ENCODE measurements at regions not wholly inside any gene's neighbourhood (a gene's known extent, or its start where the extent isn't known, plus 50 kb on each side); places are given as distances from the start of the nearest gene placed in this dataset.
"Not testable (repeated sequence)": the region's sequence is repeated elsewhere in the genome, so short reads cannot be mapped to it uniquely, and the experiment has no call there.

GRCh38 chr6:76861403-76861802 lies 601.9 kb downstream of the HTR1B start:
- H3K4me3 ChIP-seq (ENCODE audit: control insufficient read depth, low read depth, low read length): no peak overlapping the region
- TF ChIP-seq, protein P1, sequence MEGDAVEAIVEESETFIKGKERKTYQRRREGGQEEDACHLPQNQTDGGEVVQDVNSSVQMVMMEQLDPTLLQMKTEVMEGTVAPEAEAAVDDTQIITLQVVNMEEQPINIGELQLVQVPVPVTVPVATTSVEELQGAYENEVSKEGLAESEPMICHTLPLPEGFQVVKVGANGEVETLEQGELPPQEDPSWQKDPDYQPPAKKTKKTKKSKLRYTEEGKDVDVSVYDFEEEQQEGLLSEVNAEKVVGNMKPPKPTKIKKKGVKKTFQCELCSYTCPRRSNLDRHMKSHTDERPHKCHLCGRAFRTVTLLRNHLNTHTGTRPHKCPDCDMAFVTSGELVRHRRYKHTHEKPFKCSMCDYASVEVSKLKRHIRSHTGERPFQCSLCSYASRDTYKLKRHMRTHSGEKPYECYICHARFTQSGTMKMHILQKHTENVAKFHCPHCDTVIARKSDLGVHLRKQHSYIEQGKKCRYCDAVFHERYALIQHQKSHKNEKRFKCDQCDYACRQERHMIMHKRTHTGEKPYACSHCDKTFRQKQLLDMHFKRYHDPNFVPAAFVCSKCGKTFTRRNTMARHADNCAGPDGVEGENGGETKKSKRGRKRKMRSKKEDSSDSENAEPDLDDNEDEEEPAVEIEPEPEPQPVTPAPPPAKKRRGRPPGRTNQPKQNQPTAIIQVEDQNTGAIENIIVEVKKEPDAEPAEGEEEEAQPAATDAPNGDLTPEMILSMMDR (conservative IDR thresholded peaks at IDR 0.05; ENCODE audit: control insufficient read depth, insufficient read depth, low read depth, low read length): peak; percentile 22
- no peak for DNase-seq (ENCODE audit: low read depth)

GRCh38 chr6:76856065-76856464 lies 607.2 kb downstream of the HTR1B start:
- H3K4me3 ChIP-seq (ENCODE audit: control insufficient read depth, low read depth, low read length): no peak overlapping the region
- no peak for DNase-seq (ENCODE audit: low read depth)
- TF ChIP-seq, protein P1 (conservative IDR thresholded peaks at IDR 0.05; ENCODE audit: control insufficient read depth, insufficient read depth, low read depth, low read length): no peak

DNA sequence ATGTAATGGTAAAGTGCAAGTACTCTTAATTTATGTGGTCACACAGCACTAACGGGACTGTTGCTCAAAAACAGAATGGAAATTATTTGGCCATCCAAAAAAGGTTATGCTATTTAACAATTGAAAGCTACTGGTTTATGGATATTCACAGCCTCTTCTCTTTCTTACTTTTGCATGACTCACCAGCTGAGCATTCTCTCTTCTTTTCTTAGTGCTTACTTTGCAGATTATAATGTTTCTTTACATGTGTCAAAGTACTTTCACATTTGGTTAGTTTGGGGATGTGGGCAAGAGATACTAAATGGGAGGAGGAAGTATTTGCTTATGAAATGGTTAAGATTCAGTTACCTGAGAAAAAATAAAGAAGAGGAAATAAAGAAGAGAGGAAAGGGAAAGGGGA lies 610.5 kb downstream of the HTR1B start:
- TF ChIP-seq, protein P1 (conservative IDR thresholded peaks at IDR 0.05; ENCODE audit: control insufficient read depth, insufficient read depth, low read depth, low read length): no peak

GRCh38 chr6:76849274-76849970 lies 613.9 kb downstream of the HTR1B start:
- not testable (repeated sequence) for DNase-seq (ENCODE audit: low read depth); H3K4me3 ChIP-seq (ENCODE audit: control insufficient read depth, low read depth, low read length)

More for the DNA sequence above, 610.5 kb downstream of the HTR1B start:
- no peak overlapping the region for H3K4me3 ChIP-seq (ENCODE audit: control insufficient read depth, low read depth, low read length)
- peak; percentile 12 for DNase-seq (ENCODE audit: low read depth)

DNA sequence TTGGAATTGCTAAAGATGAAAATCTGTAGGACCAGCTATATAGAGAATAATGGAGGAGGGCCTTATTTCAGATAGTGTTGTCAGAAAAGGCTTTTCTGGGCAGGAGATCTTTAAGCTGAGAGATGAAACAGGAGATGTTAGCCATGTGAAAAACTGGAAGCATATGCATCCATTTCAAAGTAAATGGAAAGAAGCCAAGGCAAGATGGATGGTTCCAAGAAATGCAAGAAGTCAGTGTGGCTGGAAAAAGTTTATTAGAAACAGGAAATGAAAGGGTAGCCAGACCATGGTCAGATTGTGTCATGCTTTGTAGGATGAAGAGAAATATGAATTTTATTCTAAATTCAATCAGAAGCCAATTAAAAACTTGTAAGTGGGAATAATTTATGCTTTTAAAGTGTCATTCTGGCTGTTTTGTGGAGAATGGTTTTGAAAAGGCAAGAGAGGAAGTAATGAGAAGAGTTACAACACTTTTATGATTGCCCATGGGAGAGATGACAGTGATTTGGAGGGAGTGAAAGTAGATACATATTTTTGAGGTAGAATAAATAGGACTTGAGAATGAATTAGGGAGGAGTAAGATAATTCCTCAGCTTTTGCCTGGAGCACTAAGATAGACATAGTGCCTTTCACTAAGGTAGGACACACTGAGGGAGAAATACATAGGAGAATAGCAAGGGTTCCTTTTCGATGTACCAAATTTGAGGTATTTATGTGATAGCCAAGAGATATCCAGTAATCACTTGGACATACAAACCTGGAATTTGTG lies 620.1 kb downstream of the HTR1B start:
- H3K4me3 ChIP-seq (ENCODE audit: control insufficient read depth, low read depth, low read length): no peak overlapping the region
- DNase-seq (ENCODE audit: low read depth): peak; percentile 2
- TF ChIP-seq, protein P1 (conservative IDR thresholded peaks at IDR 0.05; ENCODE audit: control insufficient read depth, insufficient read depth, low read depth, low read length): no peak

DNA sequence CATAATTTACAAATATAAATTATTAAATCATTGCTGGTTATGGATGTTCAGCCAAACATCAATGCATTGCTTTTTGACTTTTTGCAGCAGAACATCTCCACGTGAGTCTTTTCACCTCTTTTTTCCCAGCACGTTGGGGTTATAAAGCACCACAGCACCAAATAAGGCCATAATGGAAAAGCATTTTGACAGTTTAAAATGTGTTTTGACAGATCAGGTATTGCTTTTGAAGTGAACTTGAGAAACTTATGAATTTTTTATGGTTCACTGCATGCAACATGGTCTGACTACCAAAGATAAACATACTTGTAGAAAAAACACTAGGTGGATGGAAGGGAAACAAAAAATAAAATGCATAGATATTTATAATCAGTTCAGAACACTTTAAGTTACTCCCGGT lies 622.4 kb downstream of the HTR1B start:
- DNase-seq (ENCODE audit: low read depth): no peak
- TF ChIP-seq, protein P1 (conservative IDR thresholded peaks at IDR 0.05; ENCODE audit: control insufficient read depth, insufficient read depth, low read depth, low read length): no peak
- H3K4me3 ChIP-seq (ENCODE audit: control insufficient read depth, low read depth, low read length): no peak overlapping the region

DNA sequence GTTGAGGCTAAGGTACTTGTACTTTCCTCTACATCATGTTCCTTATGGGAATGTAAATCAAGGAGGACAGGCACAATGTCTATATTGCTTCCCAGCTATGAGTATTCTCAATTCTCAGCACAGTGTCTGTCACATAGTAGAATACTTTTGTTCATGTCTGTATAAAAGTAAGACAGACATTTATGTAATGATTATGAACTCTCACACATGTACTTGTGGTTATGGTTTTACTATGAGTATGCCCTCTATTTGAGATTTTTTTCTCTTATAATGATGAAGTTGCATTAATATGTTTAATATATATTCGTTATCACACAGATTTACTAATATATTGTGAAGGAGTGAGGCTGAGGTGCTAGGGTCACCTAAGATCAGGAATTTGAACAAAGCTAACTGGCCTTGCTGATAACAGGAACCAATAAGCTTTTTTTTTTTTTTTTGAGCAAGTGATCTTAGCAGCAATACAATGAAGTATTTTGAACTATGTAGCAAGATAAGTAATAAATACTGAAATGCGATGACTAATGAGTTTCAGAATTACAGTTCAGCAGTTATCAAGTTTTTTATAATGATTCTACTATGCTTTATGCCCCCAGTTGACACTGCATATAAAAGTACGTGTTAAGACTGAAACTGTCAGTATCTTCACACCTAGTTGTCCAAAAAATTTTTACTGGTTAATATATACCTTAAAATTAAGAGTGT lies 623.1 kb downstream of the HTR1B start:
- TF ChIP-seq, protein P1 (conservative IDR thresholded peaks at IDR 0.05; ENCODE audit: control insufficient read depth, insufficient read depth, low read depth, low read length): no peak
- no peak overlapping the region for H3K4me3 ChIP-seq (ENCODE audit: control insufficient read depth, low read depth, low read length)
- no peak for DNase-seq (ENCODE audit: low read depth)
